HG03095 (cell line): ENCODE measurements at regions not wholly inside any gene's neighbourhood (a gene's known extent, or its start where the extent isn't known, plus 50 kb on each side); places are given as distances from the start of the nearest gene placed in this dataset.

Experiments used
- ATAC-seq: cut with Tn5 transposase; IDR thresholded peaks from one replicate; pipeline ENCODE4 v1.9.1; 2021; ENCODE audit warnings: moderate library complexity; ENCODE audit not compliant: unreplicated experiment

DNA sequence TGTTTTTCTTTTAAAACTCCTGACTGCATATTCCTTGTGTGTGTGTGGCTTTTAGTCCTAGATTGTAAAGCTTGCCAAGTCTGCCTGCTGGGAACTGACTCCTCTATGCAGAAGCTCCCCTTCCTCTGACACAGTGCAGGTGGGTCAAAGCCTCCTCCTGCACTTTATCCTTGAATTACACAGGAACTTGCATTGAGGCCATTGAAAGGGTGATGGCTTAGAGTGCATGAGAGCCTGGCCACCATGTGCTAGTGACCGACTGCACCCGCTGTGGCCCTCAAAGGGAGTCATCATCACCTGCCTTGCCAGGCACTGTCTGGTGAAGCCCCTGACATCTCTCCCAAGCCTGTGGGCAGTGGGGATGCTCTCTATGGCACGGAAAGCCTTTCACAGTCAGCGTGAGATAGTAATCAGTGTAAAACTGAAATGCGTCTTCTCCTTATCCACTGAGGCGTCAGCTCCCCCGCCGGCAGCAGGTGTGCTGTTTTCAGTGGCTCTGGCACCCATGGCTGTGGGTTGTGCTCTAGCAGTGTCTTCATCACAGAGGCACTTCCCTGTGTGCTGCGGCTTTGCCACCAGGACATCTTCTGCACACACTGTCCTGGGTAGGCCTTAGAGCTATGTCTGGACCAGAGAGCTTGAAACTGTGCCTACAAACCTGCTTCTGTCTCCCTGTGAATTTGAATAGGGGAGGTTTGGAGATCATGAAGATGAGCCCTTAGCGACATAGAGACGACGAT, 87.9 kb downstream of the THBS2 start:
- ATAC-seq = no peak

DNA sequence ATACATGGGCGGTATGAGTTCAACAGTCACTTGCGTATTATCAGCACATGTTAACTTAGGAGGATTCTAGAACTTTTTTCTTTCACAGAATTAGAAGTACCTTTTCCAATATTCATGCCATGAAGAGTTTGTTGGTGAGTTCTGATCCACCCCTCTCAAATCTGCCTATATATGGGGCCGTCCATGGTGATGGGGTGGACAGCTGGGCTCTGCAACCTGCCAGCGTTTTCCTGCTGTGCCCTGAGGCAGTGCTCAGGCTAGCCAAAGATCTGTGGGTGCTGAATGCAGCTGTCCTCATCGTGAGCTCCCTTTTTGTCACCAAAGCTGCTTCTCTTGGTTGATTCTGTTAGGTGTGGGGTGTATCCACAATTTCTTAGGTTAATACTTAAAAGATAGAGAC, 88.7 kb downstream of the THBS2 start:
- ATAC-seq = no peak

DNA sequence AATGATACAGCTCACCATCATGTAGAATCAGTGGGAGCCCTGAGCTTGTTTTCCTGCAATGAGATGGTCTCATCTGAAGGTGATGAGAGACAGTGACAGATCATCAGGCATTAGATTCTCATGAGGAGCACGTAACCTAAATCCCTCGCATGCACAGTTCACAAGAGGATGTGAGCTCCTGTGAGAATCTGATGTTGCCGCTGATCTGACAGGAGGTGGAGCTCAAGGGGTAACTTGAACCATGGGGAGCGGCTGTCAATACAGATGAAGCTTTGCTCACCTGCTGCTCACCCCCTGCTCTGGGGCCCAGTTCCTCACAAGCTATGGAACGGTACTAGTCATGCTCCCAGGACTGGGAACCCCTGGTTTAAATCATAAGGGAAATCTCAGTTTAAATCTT, 89.2 kb downstream of the THBS2 start:
- no peak for ATAC-seq

GRCh38 chr6:169163411-169163901, 90.2 kb downstream of the THBS2 start:
- ATAC-seq = no peak

GRCh38 chr6:169162752-169163407, 90.8 kb downstream of the THBS2 start:
- ATAC-seq = no peak

DNA sequence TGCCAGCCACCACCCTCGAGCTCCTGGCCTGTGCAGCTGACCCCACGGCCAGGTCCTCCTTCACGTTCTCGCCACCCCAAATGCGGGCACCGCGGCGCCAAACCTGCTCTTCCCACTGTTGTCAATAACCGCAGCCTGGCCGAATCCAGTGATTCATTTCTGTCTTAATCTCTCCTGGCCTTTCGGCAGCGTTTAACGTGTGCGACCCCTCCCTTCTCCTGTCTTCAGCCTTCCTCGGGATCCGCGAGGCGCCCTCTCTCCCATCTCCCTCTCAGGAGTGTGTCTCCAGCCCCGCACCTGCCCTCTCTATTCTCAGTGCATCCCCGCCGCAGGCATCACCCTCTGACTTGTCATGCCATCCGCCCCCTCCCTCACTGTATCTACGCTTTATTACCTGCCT, 91.4 kb downstream of the THBS2 start:
- ATAC-seq = no peak

DNA sequence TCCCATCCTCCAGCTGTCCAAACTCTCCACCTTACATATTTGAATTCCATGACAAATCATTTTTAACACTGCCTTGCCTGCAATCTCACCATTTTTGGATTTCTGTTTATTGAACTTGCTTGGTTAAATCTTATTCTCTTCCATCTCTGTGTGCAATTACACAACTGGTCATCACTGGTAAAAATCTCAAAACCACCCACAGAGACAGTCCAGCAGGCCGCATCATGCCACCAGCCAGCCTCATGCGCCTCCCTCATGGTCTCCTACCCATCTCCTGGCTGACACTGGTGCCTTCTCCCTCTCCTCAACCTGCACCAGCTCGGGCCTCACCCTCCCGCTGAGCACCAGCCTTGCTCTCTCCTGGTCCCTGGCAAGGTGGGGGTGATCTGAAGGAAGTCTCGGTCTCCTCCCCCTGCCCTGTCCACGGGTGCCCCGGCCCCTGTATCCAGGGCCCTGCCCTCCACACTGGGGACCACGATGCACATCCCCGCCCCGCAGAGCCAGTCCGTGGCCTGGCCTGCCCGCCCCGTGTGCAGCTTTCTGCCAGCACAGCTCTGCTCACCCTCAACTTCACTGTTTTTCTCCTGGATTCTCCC, 92.0 kb downstream of the THBS2 start:
- ATAC-seq = no peak

DNA sequence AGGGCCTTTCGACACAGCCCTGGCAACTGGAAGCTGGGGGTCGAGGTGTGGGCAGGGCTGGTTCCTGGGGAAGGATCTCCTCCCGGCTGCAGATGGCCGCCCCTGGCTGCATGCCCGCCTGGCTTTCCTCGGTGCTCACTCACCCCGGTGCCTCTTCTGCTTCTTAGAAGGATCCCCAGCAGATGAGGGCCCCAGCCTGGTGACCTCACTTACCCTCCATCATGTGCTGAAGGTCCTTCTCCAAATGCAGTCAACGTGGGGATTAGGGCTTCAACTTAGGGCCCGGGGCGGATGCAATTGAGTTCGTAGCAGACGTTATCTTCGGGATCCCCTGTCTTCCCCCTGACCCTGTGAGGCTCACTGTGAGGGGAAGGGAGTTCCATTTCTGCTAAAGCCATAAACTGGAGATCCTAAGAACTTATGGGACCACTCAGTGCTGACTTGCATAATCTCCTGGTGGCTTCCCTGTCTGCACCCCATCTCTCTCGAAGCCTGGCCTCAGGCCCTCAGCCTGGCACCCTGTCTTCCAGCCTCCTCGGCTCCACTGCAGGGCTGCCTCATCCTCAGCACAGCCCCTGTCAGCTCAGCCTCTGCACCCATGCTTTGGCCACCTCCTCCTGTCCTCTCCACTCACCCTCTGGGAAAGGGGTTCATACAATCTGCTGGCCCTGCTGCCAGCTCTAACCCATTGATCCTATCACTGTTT, 92.6 kb downstream of the THBS2 start:
- ATAC-seq = no peak

GRCh38 chr6:169160091-169160854, 93.4 kb downstream of the THBS2 start:
- ATAC-seq = no peak

GRCh38 chr6:169159331-169159730, 94.3 kb downstream of the THBS2 start:
- no peak for ATAC-seq

- ATAC-seq = no peak
These were observed 95.0 kb downstream of the THBS2 start for GRCh38 chr6:169158691-169159090.

- ATAC-seq = no peak
These were observed 95.5 kb downstream of the THBS2 start for GRCh38 chr6:169158174-169158573.

DNA sequence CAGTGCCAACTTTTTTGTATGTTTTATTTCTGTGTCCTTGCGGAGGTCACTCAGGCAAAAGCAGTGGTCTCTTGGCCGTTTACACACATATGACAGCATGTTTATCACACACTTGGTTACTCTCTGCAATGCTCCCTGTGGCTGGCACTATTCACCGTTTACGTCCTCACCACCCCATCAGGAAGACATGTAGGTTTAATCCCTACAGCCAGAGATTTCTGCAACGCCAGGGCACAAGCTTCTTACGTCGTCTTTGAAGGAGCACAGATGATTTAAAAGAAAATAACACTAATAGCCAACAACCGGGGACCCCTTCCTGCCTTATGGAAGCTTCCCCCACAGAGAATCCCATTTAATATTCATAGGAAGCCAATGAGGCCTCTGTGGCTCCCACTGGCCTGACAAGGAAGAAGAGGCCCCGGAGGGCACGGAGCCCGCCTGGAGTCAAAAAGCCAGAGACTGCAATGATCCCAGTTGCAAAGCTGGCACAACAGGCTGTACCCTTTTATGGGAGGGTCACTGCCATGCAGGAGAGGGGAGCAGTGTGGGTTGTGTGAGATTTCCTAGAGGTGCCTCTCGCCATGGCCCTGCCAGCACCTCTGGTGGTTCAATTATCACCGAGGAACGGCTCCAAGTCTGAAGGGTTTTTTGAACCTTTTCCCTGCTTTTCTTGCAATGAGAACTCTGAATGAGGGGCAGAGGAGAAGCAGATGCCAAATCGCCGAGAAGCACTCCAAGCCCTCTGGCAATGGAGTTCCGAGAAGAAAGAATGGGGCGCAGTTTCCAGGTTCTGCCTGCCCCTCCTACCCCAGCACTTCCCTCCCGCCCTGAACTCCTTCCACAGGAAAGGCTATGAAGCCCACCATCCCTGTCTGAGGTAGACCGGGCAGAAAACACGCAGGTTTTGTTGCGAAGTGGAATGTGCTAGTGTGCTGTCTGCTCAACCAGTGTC, 96.2 kb downstream of the THBS2 start:
- no peak for ATAC-seq

DNA sequence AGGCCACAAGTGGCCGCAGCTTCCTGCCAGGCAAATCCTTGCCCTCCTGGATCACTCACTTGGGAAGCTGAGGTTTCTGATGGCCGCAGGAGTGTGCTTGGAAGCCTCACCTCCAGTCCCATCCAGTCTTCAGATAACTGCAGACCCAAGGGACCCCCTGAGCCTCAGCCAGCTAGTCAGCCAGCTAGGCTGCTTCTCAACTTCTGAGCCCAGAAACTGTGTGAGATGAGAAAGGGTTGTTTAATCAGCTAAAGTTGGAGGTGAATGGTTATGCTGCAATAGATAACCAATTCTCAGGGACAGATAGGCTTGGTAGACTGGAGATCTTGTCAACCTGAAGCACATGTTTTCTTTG, 96.9 kb downstream of the THBS2 start:
- no peak for ATAC-seq

- no peak for ATAC-seq
These were observed 97.4 kb downstream of the THBS2 start for GRCh38 chr6:169156108-169156792.

- no peak for ATAC-seq
These were observed 98.2 kb downstream of the THBS2 start for GRCh38 chr6:169155481-169155880.

DNA sequence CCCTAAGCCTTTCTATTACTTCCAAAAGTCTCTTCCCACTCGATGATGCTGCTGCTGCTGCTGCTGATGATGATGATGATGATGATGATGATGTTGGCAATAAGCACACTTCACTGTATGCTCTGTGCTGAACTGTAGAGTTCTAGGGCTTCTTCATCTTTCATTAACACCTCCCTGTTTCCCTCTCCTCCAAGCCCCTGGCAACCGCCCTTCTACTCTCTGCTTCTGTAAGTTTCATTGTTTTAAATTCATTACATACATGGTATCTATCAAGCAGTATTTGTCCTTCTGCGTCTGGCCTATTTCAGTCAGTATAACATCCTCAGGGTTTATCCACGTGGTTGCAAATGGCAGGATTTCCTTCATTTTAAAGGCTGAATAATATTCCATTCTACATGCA, 100.2 kb downstream of the THBS2 start:
- ATAC-seq = no peak

DNA sequence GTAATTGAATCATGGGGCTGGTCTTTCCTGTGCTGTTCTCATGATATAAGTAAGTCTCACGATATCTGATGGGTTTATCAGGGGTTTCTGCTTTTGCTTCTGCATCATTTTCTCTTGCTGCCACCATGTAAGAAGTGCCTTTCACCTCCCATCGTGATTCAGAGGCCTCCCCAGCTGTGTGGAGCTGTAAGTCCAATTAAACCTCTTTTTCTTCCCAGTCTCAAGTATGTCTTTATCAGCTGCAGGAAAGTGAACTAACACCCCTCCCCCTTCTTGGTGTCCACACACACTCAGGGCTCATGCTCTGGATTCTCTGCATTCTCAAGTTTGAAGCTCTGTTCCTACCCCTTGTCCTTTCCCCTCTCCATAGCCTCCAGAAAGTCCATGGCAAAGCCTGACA, 107.1 kb downstream of the THBS2 start:
- no peak for ATAC-seq

GRCh38 chr6:169145991-169146501, 107.6 kb downstream of the THBS2 start:
- ATAC-seq = no peak
